ENCODE measurements at regions not wholly inside any gene's neighbourhood (a gene's known extent, or its start where the extent isn't known, plus 50 kb on each side); places are given as distances from the start of the nearest gene placed in this dataset.

- Histone ChIP-seq H2AFZ (ENCODE audit: low read length) (no peak overlapping the region), H3K14ac (ENCODE audit: insufficient read depth, low read length) (no peak overlapping the region), H3K56ac (ENCODE audit: insufficient read length, low read depth, low read length) (no peak overlapping the region), H3K4me1 (ENCODE audit: insufficient read depth, low read length) (no peaks in the 10 kb centered on the region), H3K23ac (ENCODE audit: insufficient read length, low read depth, low read length) (no peak overlapping the region), H4K91ac (ENCODE audit: insufficient read length, low read depth, low read length) (no peak overlapping the region), H3T11ph (ENCODE audit: low read length) (no peak overlapping the region), H4K20me1 (ENCODE audit: control insufficient read depth, insufficient read depth, insufficient read length) (no peaks in the 10 kb centered on the region), H2AK5ac (ENCODE audit: insufficient read length, low read length) (no peak overlapping the region), H2BK5ac (ENCODE audit: insufficient read length, low read length) (no peak overlapping the region), H3K18ac (ENCODE audit: insufficient read length, low read depth, low read length) (no peak overlapping the region), H3K9ac (ENCODE audit: extremely low read depth, insufficient read length, low read length) (no peak overlapping the region), H3K4ac (ENCODE audit: low read depth, low read length) (no peak overlapping the region), H3K9me3 (ENCODE audit: control insufficient read depth, low read depth, low read length) (no peaks in the 10 kb centered on the region), H3K27ac (ENCODE audit: insufficient read length, low read depth, low read length) (no peak overlapping the region), H2BK15ac (ENCODE audit: low read depth, low read length) (no peak overlapping the region), H2BK12ac (ENCODE audit: insufficient read length, low read depth, low read length) (no peak overlapping the region), H4K8ac (replicated peaks; ENCODE audit: insufficient read length, low read depth, low read length) (no peak overlapping the region), H2BK20ac (ENCODE audit: low read depth, low read length, poor library complexity, severe bottlenecking) (no peak overlapping the region), H3K27me3 (ENCODE audit: insufficient read depth, low read length) (no peaks in the 10 kb centered on the region), H3K4me2 (ENCODE audit: insufficient read depth, insufficient read length, low read length) (no peak overlapping the region), H2BK120ac (ENCODE audit: low read depth, low read length, poor library complexity, severe bottlenecking) (no peak overlapping the region), H4K5ac (ENCODE audit: insufficient read length, low read depth, low read length) (no peak overlapping the region), H3K23me2 (ENCODE audit: insufficient read length, low read depth, low read length, poor library complexity, severe bottlenecking) (no peaks in the 10 kb centered on the region), H3K79me1 (ENCODE audit: insufficient read depth, low read depth, low read length, poor library complexity, severe bottlenecking) (no peaks in the 10 kb centered on the region), H3K79me2 (ENCODE audit: insufficient read depth, low read length) (no peaks in the 10 kb centered on the region)
- H3K4me1 Mint-ChIP-seq = peaks cover 14 to 25% of the 10 kb centered on the region in 2 experiments
- no peak overlapping the region for H3K27ac Mint-ChIP-seq
- TF ChIP-seq, protein P1, sequence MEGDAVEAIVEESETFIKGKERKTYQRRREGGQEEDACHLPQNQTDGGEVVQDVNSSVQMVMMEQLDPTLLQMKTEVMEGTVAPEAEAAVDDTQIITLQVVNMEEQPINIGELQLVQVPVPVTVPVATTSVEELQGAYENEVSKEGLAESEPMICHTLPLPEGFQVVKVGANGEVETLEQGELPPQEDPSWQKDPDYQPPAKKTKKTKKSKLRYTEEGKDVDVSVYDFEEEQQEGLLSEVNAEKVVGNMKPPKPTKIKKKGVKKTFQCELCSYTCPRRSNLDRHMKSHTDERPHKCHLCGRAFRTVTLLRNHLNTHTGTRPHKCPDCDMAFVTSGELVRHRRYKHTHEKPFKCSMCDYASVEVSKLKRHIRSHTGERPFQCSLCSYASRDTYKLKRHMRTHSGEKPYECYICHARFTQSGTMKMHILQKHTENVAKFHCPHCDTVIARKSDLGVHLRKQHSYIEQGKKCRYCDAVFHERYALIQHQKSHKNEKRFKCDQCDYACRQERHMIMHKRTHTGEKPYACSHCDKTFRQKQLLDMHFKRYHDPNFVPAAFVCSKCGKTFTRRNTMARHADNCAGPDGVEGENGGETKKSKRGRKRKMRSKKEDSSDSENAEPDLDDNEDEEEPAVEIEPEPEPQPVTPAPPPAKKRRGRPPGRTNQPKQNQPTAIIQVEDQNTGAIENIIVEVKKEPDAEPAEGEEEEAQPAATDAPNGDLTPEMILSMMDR (conservative IDR thresholded peaks at IDR 0.05) = no peak
- DNase-seq = no peak
- H3K9me3 Mint-ChIP-seq = no peaks in the 10 kb centered on the region
- H3K4me3 Mint-ChIP-seq = no peak overlapping the region
- no peaks in the 10 kb centered on the region for H3K36me3 Mint-ChIP-seq (ENCODE audit: insufficient read depth in 1 of 3, low read depth in 3 of 3)
- no peaks in the 10 kb centered on the region for H3K27me3 Mint-ChIP-seq (ENCODE audit: low read depth)
These were observed 259.5 kb downstream of the EPHA4 start for GRCh38 chr2:221312634-221313033.
